Panc1 (cell line): ENCODE measurements at regions not wholly inside any gene's neighbourhood (a gene's known extent, or its start where the extent isn't known, plus 50 kb on each side); places are given as distances from the start of the nearest gene placed in this dataset.

Source experiments
- CTCF ChIP-seq: fragments of 450-650 bp; IDR thresholded peaks from 2 replicates; pipeline ENCODE4 v1.5.1; 2017; ENCODE audit warnings: mild to moderate bottlenecking
- POLR2AphosphoS5 ChIP-seq: IDR thresholded peaks from 2 replicates; pipeline ENCODE4 v1.6.1; 2012; ENCODE audit warnings: mild to moderate bottlenecking, low read depth, low read length, moderate library complexity
- SIN3A ChIP-seq: IDR thresholded peaks from 2 replicates; pipeline ENCODE4 v1.6.1; 2012; ENCODE audit warnings: low read depth, mild to moderate bottlenecking, low read length, moderate library complexity, borderline replicate concordance; ENCODE audit not compliant: insufficient read depth
- TF ChIP-seq, protein P1 (sequence below), 2 experiments: IDR thresholded peaks; 2 replicates each; pipeline ENCODE4 v1.6.1; 2011 to 2012; ENCODE audit warnings: low read depth in 2 of 2, control low read depth in 1 of 2, low read length in 1 of 2, mild to moderate bottlenecking in 1 of 2, moderate library complexity in 1 of 2; ENCODE audit not compliant: insufficient read depth in 1 of 2

DNA sequence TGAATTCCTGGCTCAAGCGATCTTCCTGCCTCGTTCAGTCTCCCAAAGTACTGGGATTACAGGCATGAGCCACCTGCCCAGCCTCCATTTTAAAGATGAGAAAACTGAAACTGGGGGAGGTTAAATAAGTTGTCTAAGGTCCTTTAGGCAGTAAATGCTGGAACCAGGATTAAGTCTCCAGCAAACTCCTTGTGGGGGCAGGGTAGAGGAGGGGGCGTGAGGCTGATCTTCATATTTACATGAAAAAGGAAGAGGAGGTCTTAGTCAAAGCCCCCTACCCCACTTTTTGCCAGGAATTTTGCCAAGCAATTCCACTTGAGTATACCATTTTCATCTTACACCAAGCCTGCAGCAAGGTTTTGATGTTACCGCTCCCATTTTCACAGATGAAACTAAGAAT, 76.6 kb upstream of the NR4A3 start:
- TF ChIP-seq CTCF: no peak
- TF ChIP-seq, protein P1, sequence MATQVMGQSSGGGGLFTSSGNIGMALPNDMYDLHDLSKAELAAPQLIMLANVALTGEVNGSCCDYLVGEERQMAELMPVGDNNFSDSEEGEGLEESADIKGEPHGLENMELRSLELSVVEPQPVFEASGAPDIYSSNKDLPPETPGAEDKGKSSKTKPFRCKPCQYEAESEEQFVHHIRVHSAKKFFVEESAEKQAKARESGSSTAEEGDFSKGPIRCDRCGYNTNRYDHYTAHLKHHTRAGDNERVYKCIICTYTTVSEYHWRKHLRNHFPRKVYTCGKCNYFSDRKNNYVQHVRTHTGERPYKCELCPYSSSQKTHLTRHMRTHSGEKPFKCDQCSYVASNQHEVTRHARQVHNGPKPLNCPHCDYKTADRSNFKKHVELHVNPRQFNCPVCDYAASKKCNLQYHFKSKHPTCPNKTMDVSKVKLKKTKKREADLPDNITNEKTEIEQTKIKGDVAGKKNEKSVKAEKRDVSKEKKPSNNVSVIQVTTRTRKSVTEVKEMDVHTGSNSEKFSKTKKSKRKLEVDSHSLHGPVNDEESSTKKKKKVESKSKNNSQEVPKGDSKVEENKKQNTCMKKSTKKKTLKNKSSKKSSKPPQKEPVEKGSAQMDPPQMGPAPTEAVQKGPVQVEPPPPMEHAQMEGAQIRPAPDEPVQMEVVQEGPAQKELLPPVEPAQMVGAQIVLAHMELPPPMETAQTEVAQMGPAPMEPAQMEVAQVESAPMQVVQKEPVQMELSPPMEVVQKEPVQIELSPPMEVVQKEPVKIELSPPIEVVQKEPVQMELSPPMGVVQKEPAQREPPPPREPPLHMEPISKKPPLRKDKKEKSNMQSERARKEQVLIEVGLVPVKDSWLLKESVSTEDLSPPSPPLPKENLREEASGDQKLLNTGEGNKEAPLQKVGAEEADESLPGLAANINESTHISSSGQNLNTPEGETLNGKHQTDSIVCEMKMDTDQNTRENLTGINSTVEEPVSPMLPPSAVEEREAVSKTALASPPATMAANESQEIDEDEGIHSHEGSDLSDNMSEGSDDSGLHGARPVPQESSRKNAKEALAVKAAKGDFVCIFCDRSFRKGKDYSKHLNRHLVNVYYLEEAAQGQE (IDR thresholded peaks at IDR 0.05; ENCODE audit: insufficient read depth in 1 of 2, low read depth in 2 of 2, low read length in 1 of 2): no peak
- no peak for TF ChIP-seq POLR2AphosphoS5
- TF ChIP-seq SIN3A: no peak
